ENCODE measurements at regions not wholly inside any gene's neighbourhood (a gene's known extent, or its start where the extent isn't known, plus 50 kb on each side); places are given as distances from the start of the nearest gene placed in this dataset.
"Not testable (repeated sequence)": the region's sequence is repeated elsewhere in the genome, so short reads cannot be mapped to it uniquely, and the experiment has no call there.

- no peak for DNase-seq
Observed at GRCh38 chr1:187744665-187745064, 915.9 kb downstream of the PLA2G4A start.

- DNase-seq: no peak
Observed at GRCh38 chr1:187755536-187755935, 926.8 kb downstream of the PLA2G4A start.

GRCh38 chr1:187756684-187757083 lies 927.9 kb downstream of the PLA2G4A start:
- DNase-seq: not testable (repeated sequence)

- DNase-seq: no peak
Observed at GRCh38 chr1:187759825-187760333, 931.1 kb downstream of the PLA2G4A start.

DNA sequence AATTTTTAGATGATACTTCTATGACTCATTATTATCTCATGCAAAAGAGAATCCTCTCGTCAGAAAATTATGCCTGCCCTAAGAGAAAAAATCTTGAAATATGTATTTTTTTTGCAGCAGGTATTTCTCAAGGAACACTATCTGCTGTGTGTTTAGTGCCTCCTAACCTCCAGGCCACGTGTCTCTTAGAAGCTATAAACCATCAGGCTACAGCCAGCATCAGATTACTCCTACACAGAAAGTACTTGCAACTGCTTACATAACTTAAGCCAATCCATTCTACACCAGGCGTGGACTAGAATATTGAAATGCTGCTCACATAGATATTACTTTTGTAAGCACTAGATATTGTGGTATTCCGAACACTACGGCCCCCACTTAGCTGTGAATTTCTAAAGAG lies 933.4 kb downstream of the PLA2G4A start:
- no peak for DNase-seq

GRCh38 chr1:187763465-187763864 lies 934.7 kb downstream of the PLA2G4A start:
- DNase-seq: no peak

- no peak for DNase-seq
Observed at GRCh38 chr1:187763976-187764375, 935.2 kb downstream of the PLA2G4A start.

GRCh38 chr1:187771396-187771795 lies 942.6 kb downstream of the PLA2G4A start:
- no peak for DNase-seq

DNA sequence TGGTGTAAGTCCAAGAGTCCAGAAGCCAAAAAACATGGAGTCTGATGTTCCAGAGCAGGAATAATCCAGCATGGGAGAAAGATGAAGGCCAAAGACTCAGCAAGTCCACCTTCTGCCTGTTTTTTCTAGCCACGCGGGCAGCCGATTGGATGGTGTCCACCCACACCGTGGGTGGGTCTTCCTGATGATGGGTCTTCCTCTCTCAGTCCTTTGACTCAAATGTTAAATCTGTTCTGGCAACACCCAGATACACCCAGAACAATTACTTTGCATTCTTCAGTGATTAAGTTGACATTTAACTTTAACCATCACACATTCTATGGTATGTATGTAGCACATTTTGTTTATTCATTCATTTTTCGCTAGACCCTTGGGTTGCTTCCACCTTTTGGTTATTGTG lies 944.4 kb downstream of the PLA2G4A start:
- DNase-seq: no peak

- DNase-seq: no peak
Observed at GRCh38 chr1:187787736-187788135, 959.0 kb downstream of the PLA2G4A start.

DNA sequence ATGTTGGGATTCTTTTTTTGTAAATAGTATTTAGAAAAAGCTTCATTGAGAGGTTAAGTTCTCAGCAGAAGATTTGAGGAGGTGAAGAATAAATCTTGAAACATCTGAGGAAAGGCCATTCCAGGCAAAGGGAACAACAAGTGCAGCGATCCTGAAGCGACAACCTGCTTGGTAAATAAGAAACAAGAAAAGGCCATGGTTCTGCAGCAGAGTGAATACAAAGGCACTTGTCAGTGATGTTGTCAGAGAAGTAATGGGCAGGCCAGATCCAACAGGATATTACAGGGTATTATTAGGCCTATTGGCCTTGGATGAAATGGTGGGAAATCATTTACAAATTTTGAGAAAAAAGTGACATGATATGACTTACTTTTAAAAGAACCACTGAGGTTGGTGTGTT lies 960.0 kb downstream of the PLA2G4A start:
- DNase-seq: no peak

DNA sequence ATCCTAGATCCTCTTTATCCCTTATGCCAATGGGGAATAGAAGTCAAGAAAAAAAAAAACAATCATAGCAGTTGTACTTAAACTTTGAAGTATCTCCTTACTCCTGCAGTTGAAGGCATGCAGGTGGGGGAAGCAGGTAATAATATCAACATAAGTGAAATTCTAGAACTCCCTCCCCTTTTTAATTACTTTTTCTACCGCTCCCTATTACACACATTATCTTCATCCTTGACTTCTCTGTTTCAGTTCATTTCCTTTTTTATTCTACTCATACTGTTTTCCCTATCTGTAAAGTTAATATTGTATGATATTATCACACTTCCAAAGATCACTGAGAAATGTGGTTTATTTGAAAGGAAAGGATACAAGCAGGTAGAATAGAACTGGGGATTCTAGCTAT lies 962.0 kb downstream of the PLA2G4A start:
- no peak for DNase-seq

DNA sequence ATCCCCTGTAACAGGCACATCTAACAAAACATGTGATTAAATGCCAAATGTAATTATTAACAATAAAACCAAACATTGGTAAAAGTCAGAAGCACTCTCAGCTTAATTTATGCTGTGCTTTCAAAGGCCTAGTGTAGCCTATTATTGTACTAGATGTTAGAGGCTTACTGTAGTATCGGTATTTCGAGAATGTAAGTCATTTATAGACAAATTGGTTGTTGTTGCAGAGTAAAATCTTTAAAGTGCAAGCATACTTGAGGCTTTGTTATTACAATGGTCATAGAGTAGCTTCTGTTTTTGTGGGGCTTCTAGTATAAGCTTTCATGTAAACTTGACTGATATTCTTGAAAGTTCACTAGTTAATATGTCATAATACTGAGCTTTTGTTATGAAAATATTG lies 965.8 kb downstream of the PLA2G4A start:
- DNase-seq: no peak

GRCh38 chr1:187809549-187809948 lies 980.8 kb downstream of the PLA2G4A start:
- DNase-seq: no peak

GRCh38 chr1:187816646-187817045 lies 987.9 kb downstream of the PLA2G4A start:
- no peak for DNase-seq

GRCh38 chr1:187817782-187818181 lies 989.0 kb downstream of the PLA2G4A start:
- DNase-seq: no peak

- DNase-seq: no peak
Observed at GRCh38 chr1:187819086-187819485, 990.3 kb downstream of the PLA2G4A start.

DNA sequence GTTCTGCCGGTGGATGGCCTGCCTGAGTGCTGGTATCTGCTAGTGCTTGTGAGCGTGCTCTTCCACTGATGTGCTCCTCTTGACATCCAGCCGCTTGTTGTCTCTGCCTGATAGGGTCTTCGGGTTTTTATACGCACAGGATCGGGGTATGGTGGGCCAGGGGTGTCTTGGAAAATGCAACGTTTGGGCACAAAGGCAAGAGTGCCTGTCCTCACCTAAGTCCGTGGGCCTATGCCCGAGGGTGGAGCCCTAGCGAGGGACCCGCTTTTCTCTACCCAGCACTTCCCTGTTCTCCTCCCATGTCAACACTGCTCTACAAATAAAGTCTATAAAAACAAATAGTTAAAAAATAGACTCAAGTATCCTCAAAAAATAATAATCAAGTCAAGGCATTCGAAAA lies 1007.8 kb downstream of the PLA2G4A start:
- DNase-seq: no peak

GRCh38 chr1:187837787-187838186 lies 1009.0 kb downstream of the PLA2G4A start:
- peak; percentile 88 for DNase-seq

DNA sequence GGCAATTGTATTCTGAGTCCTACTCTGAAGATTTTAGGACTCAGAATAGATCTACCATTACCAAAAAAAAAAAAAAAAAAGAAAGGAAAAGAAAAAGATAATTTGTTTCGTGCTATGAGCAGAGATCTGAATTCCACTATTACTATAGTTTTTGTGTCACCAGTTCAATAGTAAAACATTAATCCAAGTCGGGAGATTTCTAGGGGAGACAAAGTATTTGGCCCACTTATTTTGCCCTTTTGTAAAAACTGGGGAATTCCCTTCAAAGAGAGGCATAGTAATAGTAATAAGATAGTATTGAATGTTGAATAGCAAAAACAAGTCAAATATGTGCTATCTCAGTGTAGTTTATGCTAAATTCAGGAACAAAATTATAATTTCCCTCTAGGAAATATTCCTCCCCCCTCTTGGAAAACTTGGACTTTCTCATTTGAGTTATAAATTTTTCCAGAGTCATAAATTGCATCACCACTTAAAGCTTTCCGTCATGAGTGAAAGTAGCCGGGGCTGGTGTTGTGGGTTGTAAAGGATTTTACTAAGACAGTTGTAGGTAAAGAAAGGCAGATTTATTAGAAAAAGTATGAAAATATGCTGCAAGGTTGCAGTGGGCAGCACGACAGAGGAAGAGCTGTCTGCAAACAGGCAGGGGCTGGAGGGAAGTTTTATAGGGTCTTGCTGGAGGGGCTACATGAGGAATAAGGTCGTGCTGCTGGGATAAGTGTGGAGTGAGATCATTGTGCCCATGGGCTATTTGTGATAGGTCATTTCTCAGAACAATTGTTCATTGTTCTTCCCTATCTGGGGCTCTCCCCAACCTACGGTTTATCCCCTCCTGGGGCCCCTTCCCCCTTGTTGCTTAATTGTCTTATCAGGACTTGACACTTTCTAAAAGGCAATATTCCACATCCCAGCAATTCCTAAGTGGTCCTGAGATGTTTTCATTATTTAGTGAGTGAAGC lies 1009.9 kb downstream of the PLA2G4A start:
- no peak for DNase-seq

DNA sequence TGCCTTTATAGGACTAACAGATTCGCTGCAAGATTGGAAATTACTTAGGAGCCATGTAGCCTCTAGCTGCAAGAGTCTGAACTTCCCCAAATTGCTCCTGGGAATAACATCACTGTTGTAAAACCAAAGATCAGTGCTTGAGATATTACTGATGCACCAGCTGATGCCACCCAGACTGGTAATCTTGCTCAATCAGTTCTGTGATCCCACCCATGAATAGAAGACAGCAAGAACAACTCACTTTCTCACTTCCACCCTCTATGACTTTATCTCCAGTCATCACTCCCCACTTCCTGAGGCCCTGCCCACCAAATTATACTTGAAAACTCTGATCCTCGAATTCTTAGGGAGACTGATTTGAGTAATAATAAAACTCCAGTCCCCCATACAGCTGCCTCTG lies 1011.1 kb downstream of the PLA2G4A start:
- DNase-seq: no peak

GRCh38 chr1:187840557-187840956 lies 1011.8 kb downstream of the PLA2G4A start:
- DNase-seq: no peak

DNA sequence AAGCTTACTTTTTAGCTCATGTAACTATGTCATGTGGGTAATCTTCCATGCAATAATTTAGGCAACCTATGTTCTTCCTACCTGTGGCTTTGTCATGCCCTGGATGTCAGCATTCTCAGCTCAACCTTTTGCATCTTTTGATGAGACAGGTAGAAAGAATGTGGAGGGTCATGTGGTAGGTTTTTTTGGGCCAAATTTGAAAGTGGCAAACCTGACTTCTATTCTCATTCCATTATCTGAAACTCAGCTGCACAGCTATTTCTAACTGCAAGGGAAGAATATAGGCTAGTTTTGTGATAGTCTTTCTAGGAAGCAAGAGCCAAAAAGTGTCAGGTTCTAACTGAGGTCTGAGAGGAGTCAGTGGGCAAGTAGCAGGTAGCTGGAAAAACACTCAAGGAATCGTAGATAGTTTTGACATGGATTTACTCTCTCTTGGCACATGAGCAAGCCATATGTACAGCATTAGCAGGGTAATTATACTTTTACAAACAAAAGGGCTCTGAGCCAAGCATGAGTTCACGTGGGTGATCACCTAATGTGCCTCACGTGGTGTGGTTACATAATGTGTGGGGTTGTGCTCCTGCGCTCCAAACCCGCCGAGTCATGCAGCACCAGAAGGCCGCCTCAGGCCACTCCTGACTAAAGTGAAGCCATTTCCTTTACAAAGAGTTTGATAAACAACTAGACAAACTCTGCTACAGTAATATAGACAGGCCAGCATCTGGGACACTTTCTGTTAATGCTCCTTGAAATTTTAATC lies 1013.8 kb downstream of the PLA2G4A start:
- no peak for DNase-seq

DNA sequence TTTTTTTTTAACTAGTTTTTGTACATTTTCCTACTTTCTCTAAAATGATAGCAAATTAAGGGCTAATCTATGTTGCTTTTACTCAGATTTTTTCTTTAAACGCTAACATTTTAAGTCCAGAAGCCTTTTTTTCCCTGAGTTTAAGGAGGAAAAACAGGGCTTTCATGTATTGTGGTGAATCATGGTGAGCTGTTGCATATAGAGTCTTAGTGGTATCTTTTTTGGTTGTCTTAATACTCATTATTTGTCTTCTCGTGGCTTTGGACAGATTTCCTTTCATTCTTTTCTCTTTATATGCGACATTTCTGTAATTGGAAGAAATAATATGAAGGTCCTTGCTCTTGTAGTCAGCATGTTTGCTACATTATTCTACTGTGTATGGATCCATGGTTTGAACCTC lies 1015.6 kb downstream of the PLA2G4A start:
- no peak for DNase-seq

Data from NCI-H2081 treated with DMSO at 0.1 percent for 48 hours (cell line).